GM18861 (cell line): ENCODE measurements at regions not wholly inside any gene's neighbourhood (a gene's known extent, or its start where the extent isn't known, plus 50 kb on each side); places are given as distances from the start of the nearest gene placed in this dataset.

Experiments
- ATAC-seq: cut with Tn5 transposase; IDR thresholded peaks from one replicate; pipeline ENCODE4 v1.9.1; 2021; ENCODE audit not compliant: unreplicated experiment

- ATAC-seq, result no peak
Measured at GRCh38 chr7:82567356-82567755, 123.8 kb upstream of the CACNA2D1 start.

GRCh38 chr7:82566752-82567151, 123.2 kb upstream of the CACNA2D1 start:
- ATAC-seq, result no peak

- ATAC-seq, result no peak
Measured at GRCh38 chr7:82562716-82563404, 119.3 kb upstream of the CACNA2D1 start.

GRCh38 chr7:82559193-82559805, 115.7 kb upstream of the CACNA2D1 start:
- ATAC-seq, result no peak

GRCh38 chr7:82549616-82550285, 106.2 kb upstream of the CACNA2D1 start:
- ATAC-seq, result no peak

GRCh38 chr7:82548141-82548688, 104.6 kb upstream of the CACNA2D1 start:
- no peak for ATAC-seq

- no peak for ATAC-seq
Measured at GRCh38 chr7:82542665-82543064, 99.1 kb upstream of the CACNA2D1 start.

- ATAC-seq, result no peak
Measured at GRCh38 chr7:82539969-82540368, 96.4 kb upstream of the CACNA2D1 start.

- no peak for ATAC-seq
Measured at GRCh38 chr7:82534684-82535083, 91.1 kb upstream of the CACNA2D1 start.

- ATAC-seq, result no peak
Measured at GRCh38 chr7:82530361-82530760, 86.8 kb upstream of the CACNA2D1 start.

- ATAC-seq, result no peak
Measured at GRCh38 chr7:82528577-82529310, 85.2 kb upstream of the CACNA2D1 start.

GRCh38 chr7:82527851-82528250, 84.3 kb upstream of the CACNA2D1 start:
- ATAC-seq, result no peak

GRCh38 chr7:82521906-82522445, 78.4 kb upstream of the CACNA2D1 start:
- no peak for ATAC-seq

- ATAC-seq, result no peak
Measured at GRCh38 chr7:82517050-82517449, 73.5 kb upstream of the CACNA2D1 start.

GRCh38 chr7:82511542-82511941, 68.0 kb upstream of the CACNA2D1 start:
- ATAC-seq, result no peak

- no peak for ATAC-seq
Measured at GRCh38 chr7:82507976-82508677, 64.5 kb upstream of the CACNA2D1 start.

- no peak for ATAC-seq
Measured at GRCh38 chr7:82507365-82507975, 63.9 kb upstream of the CACNA2D1 start.

- ATAC-seq, result no peak
Measured at GRCh38 chr7:82506702-82507101, 63.1 kb upstream of the CACNA2D1 start.

GRCh38 chr7:82506208-82506607, 62.6 kb upstream of the CACNA2D1 start:
- ATAC-seq, result no peak

- ATAC-seq, result no peak
Measured at GRCh38 chr7:82501346-82501745, 57.8 kb upstream of the CACNA2D1 start.
